Mucosa of descending colon (tissue), 3 donors: ENCODE measurements at regions not wholly inside any gene's neighbourhood (a gene's known extent, or its start where the extent isn't known, plus 50 kb on each side); places are given as distances from the start of the nearest gene placed in this dataset.
A peak's percentile ranks its signal among the peaks of the same experiment; 100 is the strongest.

Experiments used
- ATAC-seq: fragments of 200-7000 bp; cut with Tn5 transposase; one replicate; pipeline ENCODE4 v1.9.1; 2020; ENCODE audit warnings: mild to moderate bottlenecking, moderate library complexity
- DNase-seq, 3 donors: peaks; one replicate each; pipeline ENCODE4 v3.0.0-alpha.2; 2020
- H3K36me3 ChIP-seq: fragments of 200-600 bp; one replicate; pipeline ENCODE4 v1.8.0; 2021; ENCODE audit warnings: low read depth, mild to moderate bottlenecking
- H3K4me1 ChIP-seq: fragments of 200-600 bp; one replicate; pipeline ENCODE4 v1.8.0; 2021; ENCODE audit warnings: low read depth, mild to moderate bottlenecking
- H3K4me3 ChIP-seq: fragments of 200-600 bp; one replicate; pipeline ENCODE4 v1.8.0; 2021; ENCODE audit warnings: mild to moderate bottlenecking
- H3K9me3 ChIP-seq: fragments of 200-600 bp; one replicate; pipeline ENCODE4 v1.8.0; 2021; ENCODE audit warnings: mild to moderate bottlenecking
- CTCF ChIP-seq: fragments of 200-600 bp; IDR thresholded peaks from one replicate; pipeline ENCODE4 v1.8.0; 2022; ENCODE audit warnings: antibody characterized with exemption, mild to moderate bottlenecking
- intact Hi-C, 2 donors: fragments of 100-400 bp; cut with DNase I in 1 of 2; cut with micrococcal nuclease in 1 of 2; formaldehyde crosslinking; loops; one replicate each; pipeline versions ENCODE4 v1.11.0 to v1.11.1; 2022; cut with DNase I, micrococcal nuclease
- donor health status: DM: no; HTN: no; CAD: no; lungs with moderate emphysema.
- donor health status: DM: no; HTN: no; CAD: no.
- donor health status: DM: no; HTN: yes; CAD: no.

GRCh38 chrX:13121020-13121555 is 76.7 kb upstream of the FAM9C start:
- Histone ChIP-seq H3K36me3 (no peaks in the 10 kb centered on the region), H3K9me3 (no peaks in the 10 kb centered on the region), H3K4me3 (no peak overlapping the region), H3K4me1 (peaks cover 10% of the 10 kb centered on the region)
- ATAC-seq: no peak
- DNase-seq: no peak
- intact Hi-C loops: no loop called here
- TF ChIP-seq CTCF: no peak

GRCh38 chrX:13120017-13120416 is 75.6 kb upstream of the FAM9C start:
- intact Hi-C loops: no loop called here
- Histone ChIP-seq H3K36me3 (no peaks in the 10 kb centered on the region), H3K4me3 (no peak overlapping the region), H3K9me3 (no peaks in the 10 kb centered on the region), H3K4me1 (peaks cover 8% of the 10 kb centered on the region)
- no peak for TF ChIP-seq CTCF
- DNase-seq (peak in 1 of 3 donors; percentile 59), ATAC-seq (peak; percentile 88)

DNA sequence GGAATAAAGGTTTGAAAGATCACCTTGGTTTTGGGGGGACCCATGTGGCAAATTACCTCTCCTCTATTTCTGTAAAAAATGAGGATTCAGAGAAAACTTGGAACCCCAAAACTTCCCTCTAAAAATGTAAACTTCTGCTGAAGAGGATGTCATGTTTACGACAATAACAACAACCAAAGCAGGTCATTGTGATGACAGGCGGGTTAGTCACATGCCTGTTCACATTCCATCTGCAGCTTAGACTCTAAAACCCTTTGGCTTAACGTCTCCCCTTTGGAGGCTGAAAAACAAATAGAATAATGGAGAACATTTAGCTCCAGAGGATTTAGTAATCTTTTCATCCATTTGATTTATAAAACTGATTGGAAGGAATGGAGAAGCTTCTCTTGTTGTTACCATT is 75.0 kb upstream of the FAM9C start:
- peaks cover 4% of the 10 kb centered on the region for H3K4me1 ChIP-seq
- no peak for TF ChIP-seq CTCF
- ATAC-seq: peak; percentile 29
- H3K36me3 ChIP-seq: no peaks in the 10 kb centered on the region
- H3K4me3 ChIP-seq: no peak overlapping the region
- intact Hi-C loops: no loop called here
- no peak for DNase-seq
- no peaks in the 10 kb centered on the region for H3K9me3 ChIP-seq

DNA sequence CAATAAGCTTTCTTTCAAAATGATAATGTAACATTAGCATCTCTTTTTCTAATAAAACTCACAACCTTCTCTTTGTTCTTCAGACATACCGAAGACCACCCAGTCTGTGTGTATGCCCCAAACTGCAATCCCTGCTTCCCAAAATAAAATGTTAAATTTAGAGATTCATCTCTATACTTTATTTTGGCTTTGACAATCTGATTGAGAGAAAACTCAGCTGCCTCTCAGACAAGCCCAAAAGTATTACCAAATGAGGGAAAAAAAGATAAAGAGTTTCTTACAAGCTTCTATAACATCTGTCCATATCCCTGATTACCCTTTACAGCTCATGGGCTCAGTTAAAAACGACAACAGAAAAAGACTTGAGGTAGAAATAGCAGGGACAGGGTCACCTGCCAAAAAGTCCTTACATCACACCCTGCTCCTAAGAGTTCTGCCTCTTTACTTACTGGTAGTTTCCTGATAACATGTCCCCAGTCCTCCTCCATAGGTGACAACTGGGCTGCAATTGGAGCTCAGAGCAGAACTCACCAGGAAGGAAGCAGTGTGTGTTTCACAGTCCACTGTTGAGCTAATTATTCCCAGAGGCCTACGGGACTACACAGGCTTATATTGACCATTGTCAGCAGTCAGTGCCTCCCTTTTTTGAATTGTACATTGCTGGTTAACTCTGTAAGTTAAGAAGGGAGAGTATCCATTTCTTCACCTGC is 70.9 kb upstream of the FAM9C start:
- H3K4me1 ChIP-seq: peaks cover 4% of the 10 kb centered on the region
- intact Hi-C loops: no loop called here
- ATAC-seq: peak; percentile 37
- no peaks in the 10 kb centered on the region for H3K9me3 ChIP-seq
- no peaks in the 10 kb centered on the region for H3K36me3 ChIP-seq
- H3K4me3 ChIP-seq: no peak overlapping the region
- TF ChIP-seq CTCF: no peak
- DNase-seq: no peak

DNA sequence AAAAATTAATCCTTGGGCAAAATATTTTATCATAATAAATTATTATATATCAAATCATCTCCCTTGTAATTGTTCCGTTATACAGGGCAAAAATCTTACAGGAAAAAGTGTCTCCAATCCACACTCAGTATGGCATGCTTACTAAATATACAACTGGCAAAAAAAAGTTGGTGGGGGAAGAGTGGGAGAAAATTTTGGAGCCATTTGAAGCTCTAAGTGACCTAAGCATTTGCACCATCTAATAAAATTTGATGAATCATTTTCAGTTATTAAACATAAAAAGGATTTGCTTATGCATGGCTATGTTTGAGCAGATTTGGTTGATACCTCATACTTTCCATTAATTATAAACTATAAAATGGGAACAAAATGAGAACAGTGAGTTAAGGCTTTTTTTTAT is 68.1 kb upstream of the FAM9C start:
- intact Hi-C loops: no loop called here

More for the DNA sequence above, 68.1 kb upstream of the FAM9C start:
- DNase-seq: no peak
- no peak for TF ChIP-seq CTCF
- no peaks in the 10 kb centered on the region for H3K36me3 ChIP-seq
- H3K9me3 ChIP-seq: no peaks in the 10 kb centered on the region
- ATAC-seq: no peak
- H3K4me3 ChIP-seq: no peak overlapping the region
- H3K4me1 ChIP-seq: no peaks in the 10 kb centered on the region
